GM12875 (cell line): ENCODE measurements at regions not wholly inside any gene's neighbourhood (a gene's known extent, or its start where the extent isn't known, plus 50 kb on each side); places are given as distances from the start of the nearest gene placed in this dataset.

ENCODE experiments used
- H3K4me3 ChIP-seq: one replicate; pipeline ENCODE4 v1.5.1; 2011; ENCODE audit warnings: low read depth, low read length, control low read depth
- TF ChIP-seq, protein P1 (sequence below): IDR thresholded peaks from 2 replicates; pipeline ENCODE4 v1.5.1; 2011; ENCODE audit warnings: low read depth, mild to moderate bottlenecking, control low read depth, inconsistent platforms, low read length, moderate library complexity, borderline replicate concordance; ENCODE audit not compliant: insufficient read depth

DNA sequence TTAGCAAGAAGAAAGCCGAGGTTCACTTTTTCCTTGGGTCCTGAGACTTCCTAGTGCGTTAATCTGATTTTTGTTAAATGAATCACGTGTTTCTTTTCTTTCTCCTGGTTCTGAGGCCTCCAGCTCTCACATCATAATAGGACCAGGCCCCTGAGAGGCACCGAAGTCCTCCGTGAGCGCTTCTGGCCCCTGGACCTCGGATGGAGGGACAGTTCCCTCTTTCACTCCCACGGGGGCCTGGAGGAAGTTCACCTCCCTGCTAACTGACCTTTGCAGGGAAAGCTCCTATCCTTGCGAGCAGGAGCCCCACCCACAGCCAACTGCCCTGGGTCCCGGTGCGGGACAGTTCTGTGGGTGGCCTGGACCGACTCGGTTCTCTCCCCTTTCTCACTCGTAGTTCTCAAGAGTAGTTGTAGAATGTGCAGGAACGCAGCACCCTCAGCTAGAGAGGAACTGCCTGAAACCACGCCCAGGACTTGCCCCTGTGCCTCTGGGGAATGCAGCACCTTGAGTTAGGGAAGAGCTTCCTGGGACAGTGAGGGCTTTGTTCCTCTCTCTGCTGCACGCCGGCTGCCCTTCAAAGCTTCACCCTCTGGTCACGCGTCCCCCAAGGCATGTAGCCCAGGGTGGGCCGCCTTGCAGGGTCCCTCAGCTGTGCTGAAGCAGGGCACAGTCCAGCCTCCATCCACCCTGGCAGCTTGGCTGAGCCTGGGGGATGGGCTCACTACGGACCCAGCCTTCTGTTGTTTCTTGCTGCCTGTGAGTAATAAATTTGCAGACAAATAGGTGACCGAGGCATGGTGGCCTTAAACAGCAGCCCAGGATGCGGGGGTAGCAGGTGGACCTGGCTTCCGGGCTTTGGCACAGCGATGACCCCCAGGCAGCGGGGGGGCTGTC, 264.6 kb downstream of the ADGRD1 start:
- TF ChIP-seq, protein P1, sequence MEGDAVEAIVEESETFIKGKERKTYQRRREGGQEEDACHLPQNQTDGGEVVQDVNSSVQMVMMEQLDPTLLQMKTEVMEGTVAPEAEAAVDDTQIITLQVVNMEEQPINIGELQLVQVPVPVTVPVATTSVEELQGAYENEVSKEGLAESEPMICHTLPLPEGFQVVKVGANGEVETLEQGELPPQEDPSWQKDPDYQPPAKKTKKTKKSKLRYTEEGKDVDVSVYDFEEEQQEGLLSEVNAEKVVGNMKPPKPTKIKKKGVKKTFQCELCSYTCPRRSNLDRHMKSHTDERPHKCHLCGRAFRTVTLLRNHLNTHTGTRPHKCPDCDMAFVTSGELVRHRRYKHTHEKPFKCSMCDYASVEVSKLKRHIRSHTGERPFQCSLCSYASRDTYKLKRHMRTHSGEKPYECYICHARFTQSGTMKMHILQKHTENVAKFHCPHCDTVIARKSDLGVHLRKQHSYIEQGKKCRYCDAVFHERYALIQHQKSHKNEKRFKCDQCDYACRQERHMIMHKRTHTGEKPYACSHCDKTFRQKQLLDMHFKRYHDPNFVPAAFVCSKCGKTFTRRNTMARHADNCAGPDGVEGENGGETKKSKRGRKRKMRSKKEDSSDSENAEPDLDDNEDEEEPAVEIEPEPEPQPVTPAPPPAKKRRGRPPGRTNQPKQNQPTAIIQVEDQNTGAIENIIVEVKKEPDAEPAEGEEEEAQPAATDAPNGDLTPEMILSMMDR, result no peak
- no peak overlapping the region for H3K4me3 ChIP-seq

DNA sequence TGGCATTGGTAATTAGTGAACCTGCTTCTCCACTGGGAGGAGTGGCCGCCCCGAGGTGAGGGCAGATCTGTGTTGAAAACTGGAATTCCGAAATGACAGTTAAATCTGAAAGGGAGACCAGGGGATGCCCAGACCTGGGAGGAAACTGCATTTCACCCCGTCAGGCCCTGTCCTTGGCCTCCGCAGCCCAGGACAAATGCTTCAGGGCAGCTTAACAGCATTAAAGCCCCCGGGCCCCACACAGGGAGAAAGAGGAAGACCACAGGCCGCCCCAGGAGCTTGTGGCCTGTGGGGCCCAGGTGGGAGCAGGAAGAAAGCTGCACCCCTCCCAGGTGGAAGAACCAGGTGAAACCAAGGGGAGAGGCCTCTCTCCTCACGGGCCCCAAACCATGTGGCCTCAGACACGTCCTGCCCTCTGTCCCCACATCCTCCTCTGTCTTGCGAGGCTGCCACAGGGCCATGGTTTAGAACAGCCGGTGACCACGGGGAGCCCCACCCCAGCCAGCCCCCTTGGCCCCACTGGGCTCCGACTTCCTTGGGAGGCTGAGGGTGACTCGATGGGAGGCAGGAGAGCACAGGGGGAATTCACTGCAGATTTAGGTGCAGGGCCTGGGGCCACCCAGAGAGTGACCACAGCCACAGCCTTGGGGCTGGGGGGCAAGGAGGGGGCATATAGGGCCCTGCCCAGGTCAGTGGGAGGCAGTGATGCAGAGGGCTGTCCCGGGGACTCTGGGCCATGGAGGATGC, 265.4 kb downstream of the ADGRD1 start:
- H3K4me3 ChIP-seq, result no peak overlapping the region
- TF ChIP-seq, protein P1, result no peak

DNA sequence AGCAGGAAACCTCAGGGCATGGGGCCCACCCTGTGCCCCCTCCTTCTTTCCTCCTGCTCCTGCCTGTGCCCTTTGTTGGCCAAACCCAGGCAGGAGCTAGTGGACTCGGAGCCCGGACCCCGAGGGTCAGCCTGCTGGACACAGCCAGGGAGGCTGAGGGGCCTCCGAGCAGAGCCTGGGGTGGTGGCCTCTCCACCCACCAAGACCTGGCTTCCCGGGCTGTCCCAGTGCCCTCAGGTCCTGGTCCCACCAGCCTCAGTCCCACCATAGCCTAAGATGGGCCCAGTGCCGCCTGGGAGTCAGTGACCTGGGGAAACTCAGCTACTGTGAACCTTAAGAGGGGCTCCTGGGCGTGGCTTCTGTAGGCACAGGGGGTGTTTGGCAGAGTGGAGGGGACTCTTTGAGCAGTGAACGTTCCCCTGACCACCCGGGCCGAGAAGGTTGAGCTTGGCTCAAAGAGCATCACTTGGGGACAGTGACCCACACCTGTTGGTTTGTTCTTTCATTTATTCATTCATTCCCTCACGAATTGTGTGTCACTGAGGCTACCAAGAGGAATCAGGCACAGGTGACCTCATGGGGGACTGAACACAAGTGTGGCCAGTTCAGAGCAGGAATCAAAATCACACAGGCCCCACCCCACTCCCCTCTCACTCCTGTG, 266.1 kb downstream of the ADGRD1 start:
- H3K4me3 ChIP-seq, result no peak overlapping the region
- TF ChIP-seq, protein P1, result no peak

DNA sequence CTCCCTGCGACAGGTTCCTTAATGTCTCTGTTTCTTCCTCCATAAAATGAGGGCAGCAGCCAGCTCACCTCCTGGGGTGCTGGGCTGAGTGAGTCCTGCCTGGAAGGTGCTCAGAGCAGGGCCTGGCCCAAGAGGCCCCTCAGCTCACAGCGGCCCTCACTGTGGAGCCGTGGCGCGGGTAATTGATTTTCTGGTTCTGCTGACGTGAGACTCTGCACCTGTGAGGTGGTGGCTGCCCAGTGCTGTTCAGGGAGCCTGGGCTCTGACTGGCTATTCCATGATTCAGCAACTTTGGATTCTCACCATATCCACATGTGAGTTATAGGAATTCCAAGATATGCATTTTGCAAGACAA, 266.6 kb downstream of the ADGRD1 start:
- TF ChIP-seq, protein P1, result no peak
- no peak overlapping the region for H3K4me3 ChIP-seq

DNA sequence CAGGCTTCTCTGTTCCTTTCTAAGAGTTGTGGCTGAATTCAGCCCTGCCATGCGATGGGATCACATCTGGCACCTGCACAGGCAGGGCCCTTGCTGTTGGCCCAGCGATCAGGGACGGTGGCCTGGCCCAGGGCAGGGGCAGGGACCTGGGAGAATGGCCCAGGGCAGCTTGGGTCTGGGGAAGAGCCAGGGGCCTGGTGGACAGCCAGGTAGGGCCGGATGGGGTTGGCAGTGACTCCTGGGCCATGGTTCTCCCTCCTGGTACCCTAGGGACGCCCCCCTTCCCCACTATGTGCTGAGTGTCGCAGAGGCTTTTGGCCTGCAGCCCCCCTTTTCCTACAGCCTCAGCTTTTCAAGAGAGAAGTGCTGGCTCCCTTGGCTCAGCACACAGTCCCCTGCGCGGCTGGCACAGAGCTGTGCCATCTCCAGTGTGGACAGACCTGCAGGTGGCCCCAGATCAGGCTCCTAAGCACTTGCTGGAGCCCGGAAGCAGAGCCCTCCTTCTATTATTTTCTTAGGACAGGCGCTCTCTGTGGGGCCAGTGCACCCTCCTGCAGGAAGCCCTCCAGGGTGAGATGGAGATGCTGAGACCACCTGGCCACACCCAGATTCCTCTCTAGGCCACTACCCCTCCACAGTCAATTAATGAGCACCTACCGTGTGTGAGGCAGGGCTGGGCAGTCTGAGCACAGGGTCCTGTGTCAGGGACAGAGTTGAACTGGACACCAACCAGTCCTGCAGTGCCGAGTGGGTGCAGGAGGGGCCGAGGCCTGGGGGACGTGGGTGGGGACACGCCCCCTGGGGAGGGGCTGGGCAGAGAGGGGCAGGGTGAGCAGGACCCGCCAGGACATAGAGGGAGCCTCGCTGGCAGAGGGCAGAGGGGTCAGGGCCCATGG, 267.6 kb downstream of the ADGRD1 start:
- no peak overlapping the region for H3K4me3 ChIP-seq
- TF ChIP-seq, protein P1, result no peak

DNA sequence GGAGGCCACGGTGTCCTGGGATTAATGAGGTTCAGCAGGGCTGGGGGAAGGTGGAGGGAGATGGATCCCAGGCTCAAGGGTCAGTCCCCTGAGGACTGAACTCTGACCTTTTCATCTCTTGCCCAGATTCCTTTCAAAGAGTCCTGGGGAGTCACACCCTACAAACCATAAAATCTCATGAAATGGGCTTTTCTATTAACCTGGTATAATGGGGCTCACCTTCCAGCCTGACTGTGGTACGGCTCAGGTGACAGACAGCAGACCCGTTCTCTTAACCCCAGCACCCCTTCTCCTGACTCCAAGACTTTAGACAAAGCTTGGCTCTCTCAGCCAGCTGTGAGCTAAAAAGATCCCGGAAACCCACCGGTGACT, 268.2 kb downstream of the ADGRD1 start:
- TF ChIP-seq, protein P1, result no peak
- no peak overlapping the region for H3K4me3 ChIP-seq
